SH-SY5Y (cell line): ENCODE measurements at regions not wholly inside any gene's neighbourhood (a gene's known extent, or its start where the extent isn't known, plus 50 kb on each side); places are given as distances from the start of the nearest gene placed in this dataset.

Experiments
- GATA2 ChIP-seq: IDR thresholded peaks from 2 replicates; pipeline ENCODE4 v1.6.1; 2011; ENCODE audit warnings: mild to moderate bottlenecking, low read depth, low read length
- GATA3 ChIP-seq: IDR thresholded peaks from 2 replicates; pipeline ENCODE4 v1.6.1; 2011; ENCODE audit warnings: low read depth, mild to moderate bottlenecking, low read length, moderate library complexity

- TF ChIP-seq GATA2 (no peak), GATA3 (no peak)
Measured at GRCh38 chr20:39532205-39532604, 570.1 kb downstream of the DHX35 start.
